ENCODE measurements at regions not wholly inside any gene's neighbourhood (a gene's known extent, or its start where the extent isn't known, plus 50 kb on each side); places are given as distances from the start of the nearest gene placed in this dataset.

DNA sequence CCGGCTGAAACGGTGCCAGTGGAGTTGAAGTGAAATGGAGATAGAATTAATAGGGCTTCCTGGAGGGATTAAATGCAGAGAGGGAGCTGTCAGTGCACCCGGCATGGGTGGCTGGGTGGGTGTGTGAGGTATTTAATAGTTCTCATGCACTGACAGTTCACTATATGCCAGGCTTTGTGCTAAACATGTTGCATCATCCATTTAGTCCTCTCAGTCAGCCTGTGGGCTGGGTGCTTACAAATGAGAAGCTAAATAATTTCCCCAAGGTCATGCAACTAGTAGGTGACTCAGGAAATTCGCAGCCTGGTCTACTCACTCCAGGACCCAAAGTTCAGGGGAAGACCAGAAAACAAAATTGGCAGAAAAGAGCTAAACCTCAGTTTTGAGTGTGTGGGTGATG, 63.5 kb upstream of the SPATA13 start:
- Histone ChIP-seq H4K5ac (ENCODE audit: insufficient read length, low read depth, low read length) (no peak overlapping the region), H3K79me2 (ENCODE audit: insufficient read depth, low read length) (no peaks in the 10 kb centered on the region), H3T11ph (ENCODE audit: low read length) (no peak overlapping the region), H2BK15ac (ENCODE audit: low read depth, low read length) (no peak overlapping the region), H4K8ac (replicated peaks; ENCODE audit: insufficient read length, low read depth, low read length) (no peak overlapping the region), H4K20me1 (ENCODE audit: control insufficient read depth, insufficient read depth, insufficient read length) (no peaks in the 10 kb centered on the region), H3K27ac (ENCODE audit: insufficient read length, low read depth, low read length) (no peak overlapping the region), H3K23ac (ENCODE audit: insufficient read length, low read depth, low read length) (no peak overlapping the region), H3K79me1 (ENCODE audit: insufficient read depth, low read depth, low read length, poor library complexity, severe bottlenecking) (no peaks in the 10 kb centered on the region), H3K14ac (ENCODE audit: insufficient read depth, low read length) (no peak overlapping the region), H4K91ac (ENCODE audit: insufficient read length, low read depth, low read length) (no peak overlapping the region), H2BK20ac (ENCODE audit: low read depth, low read length, poor library complexity, severe bottlenecking) (no peak overlapping the region), H3K18ac (ENCODE audit: insufficient read length, low read depth, low read length) (no peak overlapping the region), H3K9me3 (ENCODE audit: control insufficient read depth, low read depth, low read length) (no peaks in the 10 kb centered on the region), H2BK12ac (ENCODE audit: insufficient read length, low read depth, low read length) (no peak overlapping the region), H2AFZ (ENCODE audit: low read length) (no peak overlapping the region), H3K4me2 (ENCODE audit: insufficient read depth, insufficient read length, low read length) (no peak overlapping the region), H3K23me2 (ENCODE audit: insufficient read length, low read depth, low read length, poor library complexity, severe bottlenecking) (no peaks in the 10 kb centered on the region), H3K4me1 (ENCODE audit: insufficient read depth, low read length) (peaks cover 5% of the 10 kb centered on the region; the same call in 1 of the 2 replicates), H2BK120ac (ENCODE audit: low read depth, low read length, poor library complexity, severe bottlenecking) (no peak overlapping the region), H2BK5ac (ENCODE audit: insufficient read length, low read length) (no peak overlapping the region), H2AK5ac (ENCODE audit: insufficient read length, low read length) (no peak overlapping the region), H3K9ac (ENCODE audit: extremely low read depth, insufficient read length, low read length) (no peak overlapping the region), H3K27me3 (ENCODE audit: insufficient read depth, low read length) (no peaks in the 10 kb centered on the region), H3K56ac (ENCODE audit: insufficient read length, low read depth, low read length) (no peak overlapping the region), H3K4ac (ENCODE audit: low read depth, low read length) (no peak overlapping the region)
- Mint-ChIP-seq H3K4me3 (no peak overlapping the region), H3K4me1 (peaks cover 10 to 15% of the 10 kb centered on the region in 2 experiments), H3K27ac (peak overlapping the region in 2 of 3 experiments; percentile 32 to 88; a peak in 3 of 7 replicates), H3K27me3 (ENCODE audit: low read depth) (no peaks in the 10 kb centered on the region), H3K36me3 (ENCODE audit: insufficient read depth in 1 of 3, low read depth in 3 of 3) (peaks cover 0 to 8% (median 0%) of the 10 kb centered on the region in 3 experiments; a peak in 4 of 7 replicates), H3K9me3 (peaks cover 0 to 3% of the 10 kb centered on the region in 2 experiments; a peak in 2 of 5 replicates)
- no CpG with 5 or more reads among the region's 4 CpGs for WGBS (ENCODE audit: extremely low coverage, insufficient read length, low lambda C conversion rate)
- TF ChIP-seq CTCF (conservative IDR thresholded peaks at IDR 0.05) = no peak
- DNase-seq = no peak
